ENCODE measurements at regions not wholly inside any gene's neighbourhood (a gene's known extent, or its start where the extent isn't known, plus 50 kb on each side); places are given as distances from the start of the nearest gene placed in this dataset.
"Not testable (repeated sequence)": the region's sequence is repeated elsewhere in the genome, so short reads cannot be mapped to it uniquely, and the experiment has no call there.

GRCh38 chr4:170529748-170530722, 440.3 kb upstream of the AADAT start:
- DNase-seq = no peak

- DNase-seq = no peak
These were observed 436.7 kb upstream of the AADAT start for GRCh38 chr4:170526471-170526870.

GRCh38 chr4:170522427-170522970, 432.7 kb upstream of the AADAT start:
- no peak for DNase-seq

- no peak for DNase-seq
These were observed 407.9 kb upstream of the AADAT start for GRCh38 chr4:170497689-170498088.

- DNase-seq = no peak
These were observed 407.4 kb upstream of the AADAT start for GRCh38 chr4:170497112-170497511.

GRCh38 chr4:170491981-170492380, 402.2 kb upstream of the AADAT start:
- no peak for DNase-seq

- no peak for DNase-seq
These were observed 386.6 kb upstream of the AADAT start for GRCh38 chr4:170476351-170476750.

- DNase-seq = no peak
These were observed 375.7 kb upstream of the AADAT start for GRCh38 chr4:170465429-170465828.

GRCh38 chr4:170464614-170465197, 374.9 kb upstream of the AADAT start:
- no peak for DNase-seq

GRCh38 chr4:170446782-170447181, 357.0 kb upstream of the AADAT start:
- DNase-seq = no peak

GRCh38 chr4:170441146-170441545, 351.4 kb upstream of the AADAT start:
- DNase-seq = not testable (repeated sequence)

- no peak for DNase-seq
These were observed 339.2 kb upstream of the AADAT start for GRCh38 chr4:170428929-170429328.

- DNase-seq = no peak
These were observed 335.9 kb upstream of the AADAT start for GRCh38 chr4:170425521-170426143.

- DNase-seq = no peak
These were observed 335.3 kb upstream of the AADAT start for GRCh38 chr4:170425040-170425439.

GRCh38 chr4:170423137-170423536, 333.4 kb upstream of the AADAT start:
- DNase-seq = no peak

- DNase-seq = no peak
These were observed 330.5 kb upstream of the AADAT start for GRCh38 chr4:170420255-170420693.

GRCh38 chr4:170414961-170415360, 325.2 kb upstream of the AADAT start:
- no peak for DNase-seq

GRCh38 chr4:170414360-170414759, 324.6 kb upstream of the AADAT start:
- DNase-seq = no peak

GRCh38 chr4:170413951-170414350, 324.2 kb upstream of the AADAT start:
- no peak for DNase-seq

- DNase-seq = no peak
These were observed 310.6 kb upstream of the AADAT start for GRCh38 chr4:170400361-170400760.

- no peak for DNase-seq
These were observed 310.0 kb upstream of the AADAT start for GRCh38 chr4:170399581-170400293.

- DNase-seq = no peak
These were observed 308.5 kb upstream of the AADAT start for GRCh38 chr4:170398218-170398617.

GRCh38 chr4:170395773-170396172, 306.0 kb upstream of the AADAT start:
- no peak for DNase-seq
